ENCODE measurements at regions not wholly inside any gene's neighbourhood (a gene's known extent, or its start where the extent isn't known, plus 50 kb on each side); places are given as distances from the start of the nearest gene placed in this dataset.
"Not testable (repeated sequence)": the region's sequence is repeated elsewhere in the genome, so short reads cannot be mapped to it uniquely, and the experiment has no call there.

DNA sequence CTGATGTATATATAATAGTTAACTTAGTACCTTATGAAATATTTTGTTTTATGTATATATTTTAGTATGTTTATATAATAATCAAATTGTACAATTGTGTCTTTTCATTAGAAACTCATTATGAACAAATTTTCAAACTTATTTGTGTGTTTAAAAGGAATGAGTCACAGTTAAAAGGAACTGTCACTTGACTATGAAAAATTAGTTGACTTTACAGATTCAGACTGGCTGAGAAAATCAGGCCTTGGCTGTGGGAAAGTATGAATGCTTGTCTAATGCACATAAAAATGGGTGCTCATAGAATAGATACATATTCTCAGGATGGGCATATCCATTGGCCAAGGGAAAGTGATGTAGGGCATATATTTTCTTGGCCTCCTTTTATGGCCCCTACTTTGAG lies 576.8 kb downstream of the SATB2 start:
- Mint-ChIP-seq H3K27me3 (no peaks in the 10 kb centered on the region), H3K9me3 (no peaks in the 10 kb centered on the region), H3K4me1 (no peaks in the 10 kb centered on the region), H3K36me3 (ENCODE audit: low read depth) (no peaks in the 10 kb centered on the region), H3K27ac (no peak overlapping the region), H3K4me3 (no peak overlapping the region)
- no peak for DNase-seq
- ATAC-seq, result no peak

DNA sequence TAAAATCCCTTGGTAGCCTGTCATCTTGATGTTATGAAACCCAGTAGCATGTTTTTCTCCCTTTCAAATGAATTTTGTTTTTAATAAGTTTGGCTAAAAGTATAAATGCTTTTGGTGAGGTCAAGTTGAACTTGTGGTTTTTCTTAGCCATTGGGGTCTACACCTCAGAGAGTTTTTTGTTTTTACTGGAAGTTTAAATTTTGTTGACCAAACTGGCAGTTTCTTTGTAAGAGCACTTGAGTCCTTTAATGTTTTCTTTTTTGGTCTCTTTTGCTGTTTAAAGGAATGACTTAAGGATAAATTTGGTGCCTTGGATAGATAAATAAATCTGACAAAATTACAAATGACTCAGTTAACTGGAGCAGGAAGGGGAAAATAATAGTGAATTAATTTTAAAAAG lies 577.3 kb downstream of the SATB2 start:
- H3K27ac Mint-ChIP-seq, result no peak overlapping the region
- no peaks in the 10 kb centered on the region for H3K4me1 Mint-ChIP-seq
- no peaks in the 10 kb centered on the region for H3K9me3 Mint-ChIP-seq
- H3K4me3 Mint-ChIP-seq, result no peak overlapping the region
- no peak for DNase-seq
- no peaks in the 10 kb centered on the region for H3K36me3 Mint-ChIP-seq (ENCODE audit: low read depth)
- ATAC-seq, result no peak
- H3K27me3 Mint-ChIP-seq, result no peaks in the 10 kb centered on the region

GRCh38 chr2:198874472-198874858 lies 583.3 kb downstream of the SATB2 start:
- Mint-ChIP-seq H3K27me3 (no peaks in the 10 kb centered on the region), H3K4me1 (no peaks in the 10 kb centered on the region)
- ATAC-seq, result no peak

GRCh38 chr2:198873503-198874471 lies 584.0 kb downstream of the SATB2 start:
- no peaks in the 10 kb centered on the region for H3K36me3 Mint-ChIP-seq (ENCODE audit: low read depth)
- no peak overlapping the region for H3K27ac Mint-ChIP-seq
- no peaks in the 10 kb centered on the region for H3K27me3 Mint-ChIP-seq
- no peak for ATAC-seq
- DNase-seq, result no peak
- no peak overlapping the region for H3K4me3 Mint-ChIP-seq
- peaks cover 6% of the 10 kb centered on the region for H3K9me3 Mint-ChIP-seq
- H3K4me1 Mint-ChIP-seq, result no peaks in the 10 kb centered on the region

More at GRCh38 chr2:198874472-198874858, 583.3 kb downstream of the SATB2 start:
- H3K4me3 Mint-ChIP-seq, result no peak overlapping the region
- peaks cover 6% of the 10 kb centered on the region for H3K9me3 Mint-ChIP-seq
- no peaks in the 10 kb centered on the region for H3K36me3 Mint-ChIP-seq (ENCODE audit: low read depth)
- no peak for DNase-seq
- H3K27ac Mint-ChIP-seq, result no peak overlapping the region

GRCh38 chr2:198863655-198864054 lies 594.1 kb downstream of the SATB2 start:
- Mint-ChIP-seq H3K27ac (no peak overlapping the region), H3K4me3 (no peak overlapping the region), H3K9me3 (peaks cover 21% of the 10 kb centered on the region), H3K4me1 (no peaks in the 10 kb centered on the region), H3K36me3 (ENCODE audit: low read depth) (no peaks in the 10 kb centered on the region), H3K27me3 (no peaks in the 10 kb centered on the region)
- DNase-seq (no peak), ATAC-seq (no peak)

GRCh38 chr2:198861080-198861479 lies 596.7 kb downstream of the SATB2 start:
- H3K9me3 Mint-ChIP-seq, result peaks cover 21% of the 10 kb centered on the region
- H3K27me3 Mint-ChIP-seq, result no peaks in the 10 kb centered on the region
- no peaks in the 10 kb centered on the region for H3K36me3 Mint-ChIP-seq (ENCODE audit: low read depth)
- no peak for ATAC-seq
- no peaks in the 10 kb centered on the region for H3K4me1 Mint-ChIP-seq
- DNase-seq, result no peak
- H3K4me3 Mint-ChIP-seq, result no peak overlapping the region
- no peak overlapping the region for H3K27ac Mint-ChIP-seq

GRCh38 chr2:198857246-198857645 lies 600.5 kb downstream of the SATB2 start:
- H3K4me1 Mint-ChIP-seq, result no peaks in the 10 kb centered on the region
- ATAC-seq, result no peak
- H3K9me3 Mint-ChIP-seq, result peaks cover 19% of the 10 kb centered on the region
- no peak overlapping the region for H3K27ac Mint-ChIP-seq
- no peak overlapping the region for H3K4me3 Mint-ChIP-seq
- H3K27me3 Mint-ChIP-seq, result no peaks in the 10 kb centered on the region
- no peak for DNase-seq
- no peaks in the 10 kb centered on the region for H3K36me3 Mint-ChIP-seq (ENCODE audit: low read depth)

- not testable (repeated sequence) for ATAC-seq; H3K36me3 Mint-ChIP-seq (ENCODE audit: low read depth); H3K4me3 Mint-ChIP-seq; H3K27me3 Mint-ChIP-seq; H3K4me1 Mint-ChIP-seq; DNase-seq; H3K27ac Mint-ChIP-seq
- peaks cover 15% of the 10 kb centered on the region for H3K9me3 Mint-ChIP-seq
Measured at GRCh38 chr2:198855746-198856145, 602.0 kb downstream of the SATB2 start.

GRCh38 chr2:198852248-198852647 lies 605.5 kb downstream of the SATB2 start:
- no peak for ATAC-seq
- no peak for DNase-seq
- Mint-ChIP-seq H3K27ac (no peak overlapping the region), H3K4me3 (no peak overlapping the region), H3K27me3 (no peaks in the 10 kb centered on the region), H3K4me1 (no peaks in the 10 kb centered on the region), H3K36me3 (ENCODE audit: low read depth) (no peaks in the 10 kb centered on the region), H3K9me3 (peaks cover 4% of the 10 kb centered on the region)

DNA sequence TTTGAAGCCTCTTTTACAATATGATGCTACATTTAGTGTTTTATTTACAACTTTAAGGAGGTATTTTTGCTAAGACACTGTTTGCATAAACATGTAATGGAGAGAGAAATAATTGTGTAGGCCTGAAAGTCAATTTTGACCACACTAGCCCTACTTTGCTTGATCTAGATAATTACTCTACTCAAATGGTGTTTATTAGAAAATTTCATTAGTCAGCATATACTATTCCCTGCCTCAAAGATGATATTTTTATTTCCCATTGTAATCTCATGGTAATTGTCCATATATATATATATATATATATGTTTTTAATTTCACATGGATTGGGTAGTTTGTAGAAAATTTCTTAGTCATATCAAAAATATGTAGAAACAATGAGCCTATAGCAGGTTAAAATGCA lies 632.2 kb downstream of the SATB2 start:
- H3K27me3 Mint-ChIP-seq, result no peaks in the 10 kb centered on the region
- H3K4me1 Mint-ChIP-seq, result no peaks in the 10 kb centered on the region
- ATAC-seq (no peak), DNase-seq (no peak)
- peaks cover 5% of the 10 kb centered on the region for H3K9me3 Mint-ChIP-seq
- no peaks in the 10 kb centered on the region for H3K36me3 Mint-ChIP-seq (ENCODE audit: low read depth)
- H3K4me3 Mint-ChIP-seq, result no peak overlapping the region
- no peak overlapping the region for H3K27ac Mint-ChIP-seq

GRCh38 chr2:198817536-198817935 lies 640.2 kb downstream of the SATB2 start:
- no peak for DNase-seq
- ATAC-seq, result no peak
- Mint-ChIP-seq H3K27ac (no peak overlapping the region), H3K4me1 (no peaks in the 10 kb centered on the region), H3K27me3 (no peaks in the 10 kb centered on the region), H3K36me3 (ENCODE audit: low read depth) (no peaks in the 10 kb centered on the region), H3K4me3 (no peak overlapping the region), H3K9me3 (no peaks in the 10 kb centered on the region)

DNA sequence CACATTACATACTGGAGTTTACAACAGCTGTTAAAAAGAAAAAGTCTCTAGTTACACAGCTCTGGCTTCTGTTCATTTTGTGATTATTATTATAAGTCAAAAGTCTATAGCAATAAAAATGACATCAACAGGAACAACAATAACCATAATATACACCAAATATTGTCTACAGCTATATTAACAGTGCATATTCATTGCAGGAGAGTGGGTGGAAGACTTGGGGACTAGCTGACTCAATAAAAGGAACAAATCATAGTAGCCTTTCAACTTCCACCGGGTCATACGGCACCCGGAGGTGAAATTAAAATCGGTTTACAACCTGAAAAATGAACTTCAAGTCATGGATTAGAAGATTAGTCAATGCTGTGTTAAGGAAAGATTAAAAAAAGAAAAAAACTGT lies 642.1 kb downstream of the SATB2 start:
- Mint-ChIP-seq H3K27me3 (no peaks in the 10 kb centered on the region), H3K4me1 (no peaks in the 10 kb centered on the region), H3K9me3 (no peaks in the 10 kb centered on the region), H3K36me3 (ENCODE audit: low read depth) (no peaks in the 10 kb centered on the region), H3K27ac (no peak overlapping the region), H3K4me3 (no peak overlapping the region)
- DNase-seq (no peak), ATAC-seq (no peak)

- H3K4me1 Mint-ChIP-seq, result no peaks in the 10 kb centered on the region
- DNase-seq (no peak), ATAC-seq (no peak)
- H3K27ac Mint-ChIP-seq, result no peak overlapping the region
- H3K4me3 Mint-ChIP-seq, result no peak overlapping the region
- H3K36me3 Mint-ChIP-seq (ENCODE audit: low read depth), result no peaks in the 10 kb centered on the region
- H3K9me3 Mint-ChIP-seq, result no peaks in the 10 kb centered on the region
- H3K27me3 Mint-ChIP-seq, result no peaks in the 10 kb centered on the region
Measured at GRCh38 chr2:198811198-198811597, 646.5 kb downstream of the SATB2 start.

DNA sequence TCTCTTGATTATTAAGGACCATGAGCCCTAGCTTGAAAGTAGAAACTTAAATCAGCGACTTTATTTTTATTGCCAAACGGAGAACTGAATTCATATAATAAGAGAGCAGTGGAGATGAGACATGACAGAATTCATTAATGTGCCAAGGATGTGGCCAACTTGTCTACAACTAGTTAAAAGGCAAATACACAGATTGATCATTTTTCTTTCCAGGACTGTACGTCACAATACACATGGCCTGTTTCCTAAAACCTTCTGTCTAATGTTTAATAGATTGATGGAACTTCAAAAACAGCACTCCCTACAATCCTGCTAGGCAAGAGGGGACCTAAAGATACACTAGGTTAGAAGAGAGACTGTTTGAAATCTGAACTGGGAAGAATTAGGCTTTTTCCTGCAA lies 647.8 kb downstream of the SATB2 start:
- no peaks in the 10 kb centered on the region for H3K4me1 Mint-ChIP-seq
- DNase-seq (no peak), ATAC-seq (no peak)
- no peaks in the 10 kb centered on the region for H3K9me3 Mint-ChIP-seq
- H3K36me3 Mint-ChIP-seq (ENCODE audit: low read depth), result no peaks in the 10 kb centered on the region
- H3K4me3 Mint-ChIP-seq, result no peak overlapping the region
- H3K27ac Mint-ChIP-seq, result no peak overlapping the region
- H3K27me3 Mint-ChIP-seq, result no peaks in the 10 kb centered on the region

GRCh38 chr2:198807131-198807530 lies 650.6 kb downstream of the SATB2 start:
- no peak for DNase-seq
- no peaks in the 10 kb centered on the region for H3K4me1 Mint-ChIP-seq
- no peaks in the 10 kb centered on the region for H3K36me3 Mint-ChIP-seq (ENCODE audit: low read depth)
- H3K9me3 Mint-ChIP-seq, result no peaks in the 10 kb centered on the region
- no peak overlapping the region for H3K4me3 Mint-ChIP-seq
- no peak for ATAC-seq
- no peak overlapping the region for H3K27ac Mint-ChIP-seq
- H3K27me3 Mint-ChIP-seq, result no peaks in the 10 kb centered on the region
